Transverse colon (tissue), 4 donors: ENCODE measurements at regions not wholly inside any gene's neighbourhood (a gene's known extent, or its start where the extent isn't known, plus 50 kb on each side); places are given as distances from the start of the nearest gene placed in this dataset.

Source experiments
- CTCF ChIP-seq, 5 experiments: fragments of 200-600 bp in 3 of 5; fragments of 450-650 bp in 2 of 5; sonication (generic) in 3 of 5; IDR thresholded peaks; 1 replicate in 2 of 5; 2 replicates in 3 of 5; pipeline ENCODE4 v1.5.1; 2016 to 2017; ENCODE audit warnings: antibody characterized with exemption in 5 of 5, inconsistent platforms in 3 of 5, mild to moderate bottlenecking in 2 of 5, moderate library complexity in 1 of 5
- EP300 ChIP-seq: sonication (generic); formaldehyde crosslinking; IDR thresholded peaks from one replicate; pipeline ENCODE4 v1.6.1; 2017; ENCODE audit warnings: antibody characterized with exemption, low read depth
- POLR2A ChIP-seq: fragments of 450-650 bp; IDR thresholded peaks from one replicate; pipeline ENCODE4 v1.6.1; 2016; ENCODE audit warnings: antibody characterized with exemption, mild to moderate bottlenecking, moderate library complexity
- POLR2AphosphoS5 ChIP-seq, 3 donors: sonication (generic); formaldehyde crosslinking; IDR thresholded peaks; one replicate each; pipeline ENCODE4 v1.6.1; 2016; ENCODE audit warnings: antibody characterized with exemption in 3 of 3

- TF ChIP-seq EP300, result no peak
- no peak for TF ChIP-seq CTCF (IDR thresholded peaks at IDR 0.05)
- TF ChIP-seq POLR2A, result no peak
- no peak for TF ChIP-seq POLR2AphosphoS5 (IDR thresholded peaks at IDR 0.05)
Measured at GRCh38 chr11:11113626-11114025, 239.4 kb downstream of the CSNK2A3 start.
